HFFc6 (cell line): ENCODE measurements at regions not wholly inside any gene's neighbourhood (a gene's known extent, or its start where the extent isn't known, plus 50 kb on each side); places are given as distances from the start of the nearest gene placed in this dataset.

Experiments used
- DNase-seq: peaks from one replicate; pipeline ENCODE4 v3.0.0-alpha.2; 2018
- H3K27ac Mint-ChIP-seq: 2 replicates; pipeline ENCODE4 v1.8.0; 2020; ENCODE audit warnings: mild to moderate bottlenecking, mixed read lengths
- H3K27me3 Mint-ChIP-seq: 2 replicates; pipeline ENCODE4 v1.8.0; 2021; ENCODE audit warnings: mild to moderate bottlenecking, moderate library complexity, mixed read lengths; ENCODE audit not compliant: insufficient read depth
- H3K36me3 Mint-ChIP-seq: 2 replicates; pipeline ENCODE4 v1.8.0; 2021; ENCODE audit warnings: low read depth, mixed read lengths
- H3K4me1 Mint-ChIP-seq: 2 replicates; pipeline ENCODE4 v1.8.0; 2020; ENCODE audit warnings: low read depth, mixed read lengths
- H3K4me3 Mint-ChIP-seq: 2 replicates; pipeline ENCODE4 v1.8.0; 2020; ENCODE audit warnings: mild to moderate bottlenecking, moderate library complexity, mixed read lengths
- H3K9me3 Mint-ChIP-seq: 2 replicates; pipeline ENCODE4 v1.8.0; 2020; ENCODE audit warnings: mild to moderate bottlenecking, mixed read lengths
- CTCF ChIP-seq: fragments of 200-600 bp; sonication (generic); IDR thresholded peaks from 2 replicates; pipeline ENCODE4 v1.5.0; 2021; ENCODE audit warnings: antibody characterized with exemption, mild to moderate bottlenecking

- H3K27ac Mint-ChIP-seq, result no peak overlapping the region
- peaks cover 33% of the 10 kb centered on the region for H3K4me1 Mint-ChIP-seq
- H3K9me3 Mint-ChIP-seq, result no peaks in the 10 kb centered on the region
- H3K36me3 Mint-ChIP-seq, result no peaks in the 10 kb centered on the region; the same call in 1 of the 2 replicates
- no peak for TF ChIP-seq CTCF
- no peak for DNase-seq
- 0 out of 2 replicates have a peak, but pooled peaks cover 3% of the 10 kb centered on the region for H3K27me3 Mint-ChIP-seq
- no peak overlapping the region for H3K4me3 Mint-ChIP-seq
Observed at GRCh38 chr15:87355946-87356345, 900.6 kb downstream of the NTRK3 start.

GRCh38 chr15:87354661-87355410 is 901.7 kb downstream of the NTRK3 start:
- H3K4me1 Mint-ChIP-seq, result peaks cover 33% of the 10 kb centered on the region
- no peak for TF ChIP-seq CTCF
- H3K36me3 Mint-ChIP-seq, result no peaks in the 10 kb centered on the region; the same call in 1 of the 2 replicates
- H3K4me3 Mint-ChIP-seq, result peak overlapping the region; percentile 8; the same call in 1 of the 2 replicates
- peak; percentile 86 for DNase-seq
- no peaks in the 10 kb centered on the region for H3K9me3 Mint-ChIP-seq
- 0 out of 2 replicates have a peak, but pooled peaks cover 3% of the 10 kb centered on the region for H3K27me3 Mint-ChIP-seq
- peak overlapping the region; percentile 60 for H3K27ac Mint-ChIP-seq

- H3K27ac Mint-ChIP-seq, result no peak overlapping the region; the same call in 1 of the 2 replicates
- H3K4me1 Mint-ChIP-seq, result peaks cover 33% of the 10 kb centered on the region
- H3K27me3 Mint-ChIP-seq, result 0 out of 2 replicates have a peak, but pooled peaks cover 3% of the 10 kb centered on the region
- peak; percentile 36 for TF ChIP-seq CTCF
- peak; percentile 54 for DNase-seq
- no peaks in the 10 kb centered on the region for H3K36me3 Mint-ChIP-seq
- no peaks in the 10 kb centered on the region for H3K9me3 Mint-ChIP-seq
- H3K4me3 Mint-ChIP-seq, result no peak overlapping the region
Observed at GRCh38 chr15:87349181-87349580, 907.4 kb downstream of the NTRK3 start.

- Mint-ChIP-seq H3K36me3 (no peaks in the 10 kb centered on the region), H3K27me3 (0 out of 2 replicates have a peak, but pooled peaks cover 3% of the 10 kb centered on the region), H3K9me3 (no peaks in the 10 kb centered on the region), H3K4me1 (peaks cover 28% of the 10 kb centered on the region), H3K4me3 (peak overlapping the region; percentile 34), H3K27ac (peak overlapping the region; percentile 46)
- no peak for TF ChIP-seq CTCF
- DNase-seq, result peak; percentile 65
Observed at GRCh38 chr15:87348746-87349145, 907.8 kb downstream of the NTRK3 start.

- Mint-ChIP-seq H3K27me3 (0 out of 2 replicates have a peak, but pooled peaks cover 3% of the 10 kb centered on the region), H3K36me3 (no peaks in the 10 kb centered on the region)
- DNase-seq, result no peak
Observed at GRCh38 chr15:87347806-87348515, 908.6 kb downstream of the NTRK3 start.

More at GRCh38 chr15:87347806-87348515, 908.6 kb downstream of the NTRK3 start:
- Mint-ChIP-seq H3K4me3 (no peak overlapping the region; the same call in 1 of the 2 replicates), H3K4me1 (peaks cover 27% of the 10 kb centered on the region), H3K9me3 (no peaks in the 10 kb centered on the region), H3K27ac (no peak overlapping the region; the same call in 1 of the 2 replicates)
- TF ChIP-seq CTCF, result no peak
